DOHH2 (cell line): ENCODE measurements at regions not wholly inside any gene's neighbourhood (a gene's known extent, or its start where the extent isn't known, plus 50 kb on each side); places are given as distances from the start of the nearest gene placed in this dataset.

Experiments
- H3F3A ChIP-seq: fragments of 200-600 bp; sonication (generic), shearing (Covaris generic); 2 replicates; pipeline ENCODE4 v1.6.0; 2016; ENCODE audit warnings: antibody characterized with exemption, mild to moderate bottlenecking; ENCODE audit not compliant: control insufficient read depth, insufficient read depth
- H3K27ac ChIP-seq: fragments of 200-600 bp; sonication (generic); 2 replicates; pipeline ENCODE4 v1.5.1; 2014; ENCODE audit warnings: low read depth, mild to moderate bottlenecking, low read length, moderate library complexity
- H3K27me3 ChIP-seq: fragments of 200-600 bp; sonication (generic); 2 replicates; pipeline ENCODE4 v1.6.1; 2014; ENCODE audit warnings: mild to moderate bottlenecking, low read length, mixed read lengths; ENCODE audit not compliant: control insufficient read depth
- H3K36me3 ChIP-seq: fragments of 200-600 bp; sonication (generic); 2 replicates; pipeline ENCODE4 v1.6.1; 2014; ENCODE audit warnings: mild to moderate bottlenecking, low read length, moderate library complexity, mixed read lengths; ENCODE audit not compliant: control insufficient read depth
- H3K4me1 ChIP-seq: fragments of 200-600 bp; sonication (generic); 2 replicates; pipeline ENCODE4 v1.6.1; 2014; ENCODE audit warnings: mild to moderate bottlenecking, low read length, mixed read lengths; ENCODE audit not compliant: control insufficient read depth
- H3K4me2 ChIP-seq: fragments of 200-600 bp; sonication (generic); 2 replicates; pipeline ENCODE4 v1.6.0; 2014; ENCODE audit warnings: mild to moderate bottlenecking, low read length, moderate library complexity
- H3K4me3 ChIP-seq: fragments of 200-600 bp; sonication (generic); 2 replicates; pipeline ENCODE4 v1.5.1; 2014; ENCODE audit warnings: mild to moderate bottlenecking, low read length, mixed read lengths
- H3K79me2 ChIP-seq: fragments of 200-600 bp; sonication (generic); 2 replicates; pipeline ENCODE4 v1.6.1; 2014; ENCODE audit warnings: mild to moderate bottlenecking, low read length, mixed read lengths; ENCODE audit not compliant: control insufficient read depth
- H3K9me2 ChIP-seq: fragments of 200-600 bp; sonication (generic); replicated peaks from 2 replicates; pipeline ENCODE4 v1.6.1; 2014; ENCODE audit warnings: mild to moderate bottlenecking, low read length, mixed read lengths; ENCODE audit not compliant: control insufficient read depth
- H3K9me3 ChIP-seq: fragments of 200-600 bp; sonication (generic); 2 replicates; pipeline ENCODE4 v1.6.1; 2014; ENCODE audit warnings: antibody characterized with exemption, low read length, mixed read lengths; ENCODE audit not compliant: control insufficient read depth, insufficient read depth
- H4K20me1 ChIP-seq: fragments of 200-600 bp; sonication (generic); 2 replicates; pipeline ENCODE4 v1.6.0; 2014; ENCODE audit warnings: low read depth, mild to moderate bottlenecking, antibody characterized with exemption, low read length, moderate library complexity; ENCODE audit not compliant: control insufficient read depth, insufficient read depth
- EZH2phosphoT487 ChIP-seq: fragments of 200-600 bp; sonication (generic); IDR thresholded peaks from 2 replicates; pipeline ENCODE4 v1.6.1; 2017; ENCODE audit warnings: borderline replicate concordance, mild to moderate bottlenecking, antibody characterized with exemption, low read length, moderate library complexity, mixed read lengths
- TF ChIP-seq, protein P1 (sequence below): fragments of 200-600 bp; sonication (generic); IDR thresholded peaks from one replicate; pipeline ENCODE4 v1.5.1; 2014; ENCODE audit warnings: antibody characterized with exemption, mild to moderate bottlenecking, low read depth, low read length; ENCODE audit not compliant: poor library complexity, severe bottlenecking

DNA sequence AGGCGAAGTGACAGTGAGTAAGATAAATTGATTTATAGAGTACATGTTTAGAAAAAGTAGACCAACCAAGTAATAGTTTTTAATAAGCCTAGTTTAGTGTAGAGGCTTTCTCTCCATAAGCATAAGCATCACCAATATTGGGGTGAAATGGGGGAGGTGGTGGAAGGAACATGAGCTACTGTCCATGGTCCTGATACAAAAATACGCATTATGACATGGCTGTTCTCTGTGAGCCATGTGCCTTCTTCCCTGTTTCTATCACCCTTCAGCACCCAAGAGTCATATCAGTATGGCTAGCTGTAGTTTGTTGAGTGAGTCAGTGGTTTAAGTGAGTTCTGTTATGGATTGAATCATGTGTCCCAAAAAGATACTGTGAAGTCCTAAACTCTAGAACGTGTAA lies 150.8 kb downstream of the EDN1 start:
- peaks cover 12% of the 10 kb centered on the region for H3K4me1 ChIP-seq
- H3K27ac ChIP-seq, result no peak overlapping the region
- H3K9me2 ChIP-seq, result no peaks in the 10 kb centered on the region
- no peaks in the 10 kb centered on the region; the same call in 1 of the 2 replicates for H3K9me3 ChIP-seq
- H3K4me2 ChIP-seq, result no peak overlapping the region
- H3F3A ChIP-seq, result no peaks in the 10 kb centered on the region
- H3K79me2 ChIP-seq, result no peaks in the 10 kb centered on the region
- H4K20me1 ChIP-seq, result no peaks in the 10 kb centered on the region
- H3K4me3 ChIP-seq, result no peak overlapping the region
- TF ChIP-seq, protein P1, sequence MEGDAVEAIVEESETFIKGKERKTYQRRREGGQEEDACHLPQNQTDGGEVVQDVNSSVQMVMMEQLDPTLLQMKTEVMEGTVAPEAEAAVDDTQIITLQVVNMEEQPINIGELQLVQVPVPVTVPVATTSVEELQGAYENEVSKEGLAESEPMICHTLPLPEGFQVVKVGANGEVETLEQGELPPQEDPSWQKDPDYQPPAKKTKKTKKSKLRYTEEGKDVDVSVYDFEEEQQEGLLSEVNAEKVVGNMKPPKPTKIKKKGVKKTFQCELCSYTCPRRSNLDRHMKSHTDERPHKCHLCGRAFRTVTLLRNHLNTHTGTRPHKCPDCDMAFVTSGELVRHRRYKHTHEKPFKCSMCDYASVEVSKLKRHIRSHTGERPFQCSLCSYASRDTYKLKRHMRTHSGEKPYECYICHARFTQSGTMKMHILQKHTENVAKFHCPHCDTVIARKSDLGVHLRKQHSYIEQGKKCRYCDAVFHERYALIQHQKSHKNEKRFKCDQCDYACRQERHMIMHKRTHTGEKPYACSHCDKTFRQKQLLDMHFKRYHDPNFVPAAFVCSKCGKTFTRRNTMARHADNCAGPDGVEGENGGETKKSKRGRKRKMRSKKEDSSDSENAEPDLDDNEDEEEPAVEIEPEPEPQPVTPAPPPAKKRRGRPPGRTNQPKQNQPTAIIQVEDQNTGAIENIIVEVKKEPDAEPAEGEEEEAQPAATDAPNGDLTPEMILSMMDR, result no peak
- TF ChIP-seq EZH2phosphoT487, result no peak
- no peaks in the 10 kb centered on the region for H3K27me3 ChIP-seq
- no peaks in the 10 kb centered on the region for H3K36me3 ChIP-seq

DNA sequence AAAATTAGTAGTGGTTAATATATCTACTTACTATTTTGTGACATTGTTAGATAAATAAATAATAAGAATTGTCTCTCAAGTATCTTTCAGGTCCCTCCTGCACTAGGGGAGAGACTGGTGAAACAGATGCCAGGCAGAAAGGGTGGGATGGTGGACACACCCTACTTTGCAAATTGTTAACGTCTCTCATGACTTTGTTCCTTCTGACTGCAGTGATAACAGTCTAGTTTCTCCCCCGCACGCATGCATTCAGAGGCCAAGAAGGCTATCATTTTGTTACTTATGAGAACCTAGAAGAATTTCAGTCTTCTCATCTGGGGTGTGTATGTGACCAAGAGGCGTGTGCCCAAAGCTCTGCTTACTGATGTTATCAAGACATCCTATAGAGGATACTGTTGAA lies 152.3 kb downstream of the EDN1 start:
- Histone ChIP-seq H4K20me1 (no peaks in the 10 kb centered on the region), H3F3A (no peaks in the 10 kb centered on the region), H3K9me2 (no peaks in the 10 kb centered on the region), H3K79me2 (no peaks in the 10 kb centered on the region), H3K9me3 (no peaks in the 10 kb centered on the region), H3K4me1 (no peaks in the 10 kb centered on the region), H3K27ac (no peak overlapping the region), H3K36me3 (no peaks in the 10 kb centered on the region), H3K27me3 (0 out of 2 replicates have a peak, but pooled peaks cover 5% of the 10 kb centered on the region), H3K4me3 (no peak overlapping the region), H3K4me2 (no peak overlapping the region)
- no peak for TF ChIP-seq EZH2phosphoT487
- TF ChIP-seq, protein P1, result no peak

DNA sequence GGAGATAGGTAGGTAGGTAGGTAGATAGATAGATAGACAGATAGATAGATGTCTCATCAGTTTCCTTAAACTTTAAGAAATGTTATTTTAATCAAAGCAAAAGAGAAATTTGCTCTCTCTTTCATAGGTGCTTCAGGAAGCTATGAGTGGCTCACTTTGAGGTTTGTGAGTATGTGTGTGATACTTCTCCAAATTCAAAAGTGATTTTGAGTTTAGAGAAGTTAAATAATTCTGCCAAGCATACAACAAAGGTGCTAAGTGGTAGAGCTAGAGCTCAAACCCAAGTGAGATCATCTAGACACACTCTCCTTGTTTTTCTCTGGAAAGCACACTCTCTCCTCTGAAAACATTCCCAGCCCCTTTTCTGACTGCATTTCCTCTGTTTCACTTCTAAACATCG lies 156.2 kb downstream of the EDN1 start:
- Histone ChIP-seq H3K36me3 (no peaks in the 10 kb centered on the region), H3K27me3 (0 out of 2 replicates have a peak, but pooled peaks cover 5% of the 10 kb centered on the region), H3K4me1 (no peaks in the 10 kb centered on the region), H4K20me1 (no peaks in the 10 kb centered on the region), H3K9me3 (no peaks in the 10 kb centered on the region), H3F3A (no peaks in the 10 kb centered on the region), H3K27ac (no peak overlapping the region), H3K4me3 (no peak overlapping the region), H3K79me2 (no peaks in the 10 kb centered on the region), H3K4me2 (no peak overlapping the region), H3K9me2 (no peaks in the 10 kb centered on the region)
- TF ChIP-seq, protein P1, result no peak
- no peak for TF ChIP-seq EZH2phosphoT487
